ENCODE measurements at regions not wholly inside any gene's neighbourhood (a gene's known extent, or its start where the extent isn't known, plus 50 kb on each side); places are given as distances from the start of the nearest gene placed in this dataset.

- TF ChIP-seq USF2 (IDR thresholded peaks at IDR 0.05; ENCODE audit: borderline replicate concordance, low read depth, low read length) = no peak
- TF ChIP-seq NRF1 (IDR thresholded peaks at IDR 0.05; ENCODE audit: low read depth, low read length) = no peak
Observed at GRCh38 chr13:68522184-68522583, 1292.0 kb upstream of the PCDH9 start.

Data from SK-N-SH (cell line).